ENCODE measurements at regions not wholly inside any gene's neighbourhood (a gene's known extent, or its start where the extent isn't known, plus 50 kb on each side); places are given as distances from the start of the nearest gene placed in this dataset.

DNA sequence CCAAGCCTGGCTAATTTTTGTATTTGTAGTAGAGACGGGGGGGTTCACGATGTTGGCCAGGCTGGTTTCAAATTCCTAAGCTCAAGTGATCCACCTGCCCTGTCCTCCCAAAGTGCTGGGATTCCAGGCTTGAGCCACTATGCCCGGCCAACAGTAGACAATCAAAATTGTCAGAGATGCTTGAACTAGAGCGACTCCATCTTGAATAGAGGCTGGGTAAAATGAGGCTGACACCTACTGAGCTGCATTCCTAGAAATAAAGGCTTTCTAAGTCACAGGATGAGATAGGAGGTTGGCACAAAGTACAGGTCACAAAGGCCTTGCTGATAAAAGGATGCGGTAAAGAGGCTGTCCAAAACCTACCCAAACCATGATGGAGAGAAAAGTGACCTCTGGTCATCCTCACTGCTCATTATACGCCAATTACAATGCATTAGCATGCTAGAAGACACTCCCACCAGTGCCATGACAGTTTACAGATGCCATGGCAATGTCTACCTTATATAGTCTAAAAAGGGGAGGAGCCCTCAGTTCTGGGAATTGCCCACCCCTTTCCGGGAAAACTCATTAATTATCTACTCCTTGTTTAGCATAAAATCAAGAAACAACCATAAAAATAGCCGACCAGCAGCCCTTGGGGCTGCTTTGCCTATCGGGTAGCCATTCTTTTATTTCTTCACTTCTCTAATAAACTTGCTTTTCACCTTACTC, 134.5 kb downstream of the BAMBI start (continued):
- peak; percentile 73 for TF ChIP-seq ETV1 (tag; conservative IDR thresholded peaks at IDR 0.05; ENCODE audit: low read depth)
- TF ChIP-seq KDM4B (IDR thresholded peaks at IDR 0.05; ENCODE audit: borderline replicate concordance in 2 of 2, low read depth in 1 of 2), result no peak
- TF ChIP-seq, protein P1, sequence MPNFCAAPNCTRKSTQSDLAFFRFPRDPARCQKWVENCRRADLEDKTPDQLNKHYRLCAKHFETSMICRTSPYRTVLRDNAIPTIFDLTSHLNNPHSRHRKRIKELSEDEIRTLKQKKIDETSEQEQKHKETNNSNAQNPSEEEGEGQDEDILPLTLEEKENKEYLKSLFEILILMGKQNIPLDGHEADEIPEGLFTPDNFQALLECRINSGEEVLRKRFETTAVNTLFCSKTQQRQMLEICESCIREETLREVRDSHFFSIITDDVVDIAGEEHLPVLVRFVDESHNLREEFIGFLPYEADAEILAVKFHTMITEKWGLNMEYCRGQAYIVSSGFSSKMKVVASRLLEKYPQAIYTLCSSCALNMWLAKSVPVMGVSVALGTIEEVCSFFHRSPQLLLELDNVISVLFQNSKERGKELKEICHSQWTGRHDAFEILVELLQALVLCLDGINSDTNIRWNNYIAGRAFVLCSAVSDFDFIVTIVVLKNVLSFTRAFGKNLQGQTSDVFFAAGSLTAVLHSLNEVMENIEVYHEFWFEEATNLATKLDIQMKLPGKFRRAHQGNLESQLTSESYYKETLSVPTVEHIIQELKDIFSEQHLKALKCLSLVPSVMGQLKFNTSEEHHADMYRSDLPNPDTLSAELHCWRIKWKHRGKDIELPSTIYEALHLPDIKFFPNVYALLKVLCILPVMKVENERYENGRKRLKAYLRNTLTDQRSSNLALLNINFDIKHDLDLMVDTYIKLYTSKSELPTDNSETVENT (CRISPR knock-in tag; IDR thresholded peaks at IDR 0.05), result no peak
- TF ChIP-seq, protein P2, sequence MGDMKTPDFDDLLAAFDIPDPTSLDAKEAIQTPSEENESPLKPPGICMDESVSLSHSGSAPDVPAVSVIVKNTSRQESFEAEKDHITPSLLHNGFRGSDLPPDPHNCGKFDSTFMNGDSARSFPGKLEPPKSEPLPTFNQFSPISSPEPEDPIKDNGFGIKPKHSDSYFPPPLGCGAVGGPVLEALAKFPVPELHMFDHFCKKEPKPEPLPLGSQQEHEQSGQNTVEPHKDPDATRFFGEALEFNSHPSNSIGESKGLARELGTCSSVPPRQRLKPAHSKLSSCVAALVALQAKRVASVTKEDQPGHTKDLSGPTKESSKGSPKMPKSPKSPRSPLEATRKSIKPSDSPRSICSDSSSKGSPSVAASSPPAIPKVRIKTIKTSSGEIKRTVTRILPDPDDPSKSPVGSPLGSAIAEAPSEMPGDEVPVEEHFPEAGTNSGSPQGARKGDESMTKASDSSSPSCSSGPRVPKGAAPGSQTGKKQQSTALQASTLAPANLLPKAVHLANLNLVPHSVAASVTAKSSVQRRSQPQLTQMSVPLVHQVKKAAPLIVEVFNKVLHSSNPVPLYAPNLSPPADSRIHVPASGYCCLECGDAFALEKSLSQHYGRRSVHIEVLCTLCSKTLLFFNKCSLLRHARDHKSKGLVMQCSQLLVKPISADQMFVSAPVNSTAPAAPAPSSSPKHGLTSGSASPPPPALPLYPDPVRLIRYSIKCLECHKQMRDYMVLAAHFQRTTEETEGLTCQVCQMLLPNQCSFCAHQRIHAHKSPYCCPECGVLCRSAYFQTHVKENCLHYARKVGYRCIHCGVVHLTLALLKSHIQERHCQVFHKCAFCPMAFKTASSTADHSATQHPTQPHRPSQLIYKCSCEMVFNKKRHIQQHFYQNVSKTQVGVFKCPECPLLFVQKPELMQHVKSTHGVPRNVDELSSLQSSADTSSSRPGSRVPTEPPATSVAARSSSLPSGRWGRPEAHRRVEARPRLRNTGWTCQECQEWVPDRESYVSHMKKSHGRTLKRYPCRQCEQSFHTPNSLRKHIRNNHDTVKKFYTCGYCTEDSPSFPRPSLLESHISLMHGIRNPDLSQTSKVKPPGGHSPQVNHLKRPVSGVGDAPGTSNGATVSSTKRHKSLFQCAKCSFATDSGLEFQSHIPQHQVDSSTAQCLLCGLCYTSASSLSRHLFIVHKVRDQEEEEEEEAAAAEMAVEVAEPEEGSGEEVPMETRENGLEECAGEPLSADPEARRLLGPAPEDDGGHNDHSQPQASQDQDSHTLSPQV (IDR thresholded peaks at IDR 0.05), result peak; percentile 100
- TF ChIP-seq ZC3H8 (IDR thresholded peaks at IDR 0.05), result no peak
- no peak for TF ChIP-seq POU5F1 (IDR thresholded peaks at IDR 0.05; ENCODE audit: borderline replicate concordance, low read depth, low read length, partially characterized antibody)
- TF ChIP-seq, protein P3, sequence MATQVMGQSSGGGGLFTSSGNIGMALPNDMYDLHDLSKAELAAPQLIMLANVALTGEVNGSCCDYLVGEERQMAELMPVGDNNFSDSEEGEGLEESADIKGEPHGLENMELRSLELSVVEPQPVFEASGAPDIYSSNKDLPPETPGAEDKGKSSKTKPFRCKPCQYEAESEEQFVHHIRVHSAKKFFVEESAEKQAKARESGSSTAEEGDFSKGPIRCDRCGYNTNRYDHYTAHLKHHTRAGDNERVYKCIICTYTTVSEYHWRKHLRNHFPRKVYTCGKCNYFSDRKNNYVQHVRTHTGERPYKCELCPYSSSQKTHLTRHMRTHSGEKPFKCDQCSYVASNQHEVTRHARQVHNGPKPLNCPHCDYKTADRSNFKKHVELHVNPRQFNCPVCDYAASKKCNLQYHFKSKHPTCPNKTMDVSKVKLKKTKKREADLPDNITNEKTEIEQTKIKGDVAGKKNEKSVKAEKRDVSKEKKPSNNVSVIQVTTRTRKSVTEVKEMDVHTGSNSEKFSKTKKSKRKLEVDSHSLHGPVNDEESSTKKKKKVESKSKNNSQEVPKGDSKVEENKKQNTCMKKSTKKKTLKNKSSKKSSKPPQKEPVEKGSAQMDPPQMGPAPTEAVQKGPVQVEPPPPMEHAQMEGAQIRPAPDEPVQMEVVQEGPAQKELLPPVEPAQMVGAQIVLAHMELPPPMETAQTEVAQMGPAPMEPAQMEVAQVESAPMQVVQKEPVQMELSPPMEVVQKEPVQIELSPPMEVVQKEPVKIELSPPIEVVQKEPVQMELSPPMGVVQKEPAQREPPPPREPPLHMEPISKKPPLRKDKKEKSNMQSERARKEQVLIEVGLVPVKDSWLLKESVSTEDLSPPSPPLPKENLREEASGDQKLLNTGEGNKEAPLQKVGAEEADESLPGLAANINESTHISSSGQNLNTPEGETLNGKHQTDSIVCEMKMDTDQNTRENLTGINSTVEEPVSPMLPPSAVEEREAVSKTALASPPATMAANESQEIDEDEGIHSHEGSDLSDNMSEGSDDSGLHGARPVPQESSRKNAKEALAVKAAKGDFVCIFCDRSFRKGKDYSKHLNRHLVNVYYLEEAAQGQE (IDR thresholded peaks at IDR 0.05; ENCODE audit: borderline replicate concordance), result no peak
- TF ChIP-seq, protein P3 (CRISPR knock-in tag; IDR thresholded peaks at IDR 0.05; ENCODE audit: low read depth), result no peak
- no peak for TF ChIP-seq SAP30 (IDR thresholded peaks at IDR 0.05; ENCODE audit: borderline replicate concordance, insufficient read depth, low read depth, low read length, poor library complexity, severe bottlenecking)
- peak; percentile 96 for TF ChIP-seq SMAD4 (CRISPR knock-in tag; conservative IDR thresholded peaks at IDR 0.05)
- peak; percentile 96 for TF ChIP-seq HDAC8 (tag; IDR thresholded peaks at IDR 0.05)
- TF ChIP-seq CXXC5 (CRISPR knock-in tag; IDR thresholded peaks at IDR 0.05), result peak; percentile 84
